ENCODE measurements at regions not wholly inside any gene's neighbourhood (a gene's known extent, or its start where the extent isn't known, plus 50 kb on each side); places are given as distances from the start of the nearest gene placed in this dataset.

- H4K5ac ChIP-seq (ENCODE audit: insufficient read length, low read depth, low read length): no peak overlapping the region
- no peak overlapping the region for H2AK5ac ChIP-seq (ENCODE audit: low read depth, low read length)
- no peak overlapping the region for H2BK12ac ChIP-seq (ENCODE audit: low read depth, low read length)
- no peak overlapping the region for H3K4ac ChIP-seq (replicated peaks; ENCODE audit: insufficient read length, low read depth, low read length)
- peaks cover 13 to 23% of the 10 kb centered on the region in 2 experiments; a peak in 3 of 4 replicates for H3K9me3 ChIP-seq (ENCODE audit: insufficient read depth in 2 of 2, low read depth in 1 of 2, low read length in 1 of 2)
- no peaks in the 10 kb centered on the region for H4K20me1 ChIP-seq (replicated peaks in 1 of 2; ENCODE audit: control insufficient read depth in 1 of 2, insufficient read depth in 2 of 2, low read length in 2 of 2)
- H3K27ac ChIP-seq (ENCODE audit: low read depth, low read length): no peak overlapping the region
- H4K8ac ChIP-seq (ENCODE audit: extremely low read depth, insufficient read depth, low read length): no peak overlapping the region
- H3K9ac ChIP-seq (replicated peaks in 1 of 4; ENCODE audit: extremely low read depth in 1 of 4, low read depth in 3 of 4, low read length in 3 of 4): no peak overlapping the region
- H3K4me1 ChIP-seq (replicated peaks in 1 of 4; ENCODE audit: control insufficient read depth in 3 of 4, insufficient read depth in 4 of 4, low read length in 3 of 4): no peaks in the 10 kb centered on the region
- no peak overlapping the region for H2AFZ ChIP-seq (ENCODE audit: low read length)
- H3K18ac ChIP-seq (ENCODE audit: extremely low read depth, low read length): no peak overlapping the region
- H3K27me3 ChIP-seq (replicated peaks in 1 of 4; ENCODE audit: control insufficient read depth in 3 of 4, extremely low read depth in 1 of 4, insufficient read depth in 3 of 4, low read length in 3 of 4): no peaks in the 10 kb centered on the region
- H3K36me3 ChIP-seq (ENCODE audit: control insufficient read depth in 2 of 4, insufficient read depth in 4 of 4, low read length in 3 of 4): no peaks in the 10 kb centered on the region
- no peak for FAIRE-seq
- H2BK15ac ChIP-seq (ENCODE audit: low read length): no peak overlapping the region
- H3K23ac ChIP-seq (ENCODE audit: insufficient read length): no peak overlapping the region
- no peak overlapping the region for H3K56ac ChIP-seq (replicated peaks; ENCODE audit: insufficient read length, low read depth, low read length)
- ChIA-PET POLR2A (ENCODE audit: partially characterized antibody) (no interaction called here), CTCF (ENCODE audit: partially characterized antibody) (interaction anchor here (0.5 to 0.9 kb wide), 2 partner anchors 43 to 110 kb away, joined by 3 to 4 read pairs; no protein-coding TSS in a partner anchor)
- H2BK120ac ChIP-seq (replicated peaks; ENCODE audit: low read depth, low read length): no peak overlapping the region
- H3K4me3 ChIP-seq (ENCODE audit: extremely low read depth in 1 of 4, insufficient read depth in 2 of 4, low read depth in 3 of 4, low read length in 4 of 4): no peak overlapping the region
- H4K91ac ChIP-seq (replicated peaks; ENCODE audit: insufficient read length, low read length): no peak overlapping the region
- no peak overlapping the region for H2BK5ac ChIP-seq (ENCODE audit: low read depth, low read length)
- no peak overlapping the region for H2BK20ac ChIP-seq (ENCODE audit: low read length)
- no peaks in the 10 kb centered on the region for H3K23me2 ChIP-seq (ENCODE audit: low read depth, low read length)
- no peak for DNase-seq (ENCODE audit: low read depth in 1 of 2, low spot score in 2 of 2)
- no peak overlapping the region for H3K4me2 ChIP-seq (ENCODE audit: insufficient read depth in 1 of 2, low read depth in 2 of 2, low read length in 2 of 2)
- H3K79me1 ChIP-seq (ENCODE audit: low read depth, low read length): no peaks in the 10 kb centered on the region; the same call in 1 of the 2 replicates
- H3K14ac ChIP-seq (ENCODE audit: insufficient read length): no peak overlapping the region
- no peaks in the 10 kb centered on the region for H3K79me2 ChIP-seq (ENCODE audit: control insufficient read depth in 1 of 2, insufficient read depth in 2 of 2, low read length in 2 of 2)
- no peak for TF ChIP-seq SUZ12 (IDR thresholded peaks at IDR 0.05; ENCODE audit: low read length)
- TF ChIP-seq CBX8 (IDR thresholded peaks at IDR 0.05; ENCODE audit: borderline replicate concordance, low read depth, low read length): no peak
- TF ChIP-seq NANOG (IDR thresholded peaks at IDR 0.05; ENCODE audit: insufficient read depth, low read depth, low read length, poor library complexity, severe bottlenecking): no peak
- no peak for TF ChIP-seq CTBP2 (IDR thresholded peaks at IDR 0.05; ENCODE audit: borderline replicate concordance, insufficient read depth, insufficient read length, low read length)
- no peak for TF ChIP-seq SIX5 (IDR thresholded peaks at IDR 0.05; ENCODE audit: low read depth, low read length)
- no peak for TF ChIP-seq ASH2L (IDR thresholded peaks at IDR 0.05; ENCODE audit: low read length)
- TF ChIP-seq BACH1 (IDR thresholded peaks at IDR 0.05; ENCODE audit: low read length): no peak
- TF ChIP-seq JUN (IDR thresholded peaks at IDR 0.05; ENCODE audit: low read depth, low read length): no peak
- TF ChIP-seq POLR2AphosphoS5 (IDR thresholded peaks at IDR 0.05; ENCODE audit: low read depth, low read length): no peak
- TF ChIP-seq ATF2 (IDR thresholded peaks at IDR 0.05; ENCODE audit: low read length): no peak
- no peak for TF ChIP-seq KDM1A (IDR thresholded peaks at IDR 0.05; ENCODE audit: borderline replicate concordance, low read length)
- no peak for TF ChIP-seq HDAC2 (IDR thresholded peaks at IDR 0.05; ENCODE audit: borderline replicate concordance in 1 of 2, low read depth in 2 of 2, low read length in 2 of 2)
- no peak for TF ChIP-seq CBX5 (IDR thresholded peaks at IDR 0.05; ENCODE audit: low read depth, low read length)
- TF ChIP-seq RFX5 (IDR thresholded peaks at IDR 0.05; ENCODE audit: borderline replicate concordance, low read depth, low read length): no peak
Observed at GRCh38 chr7:16940776-16941175, 59.0 kb upstream of the AGR3 start.
